A673 (cell line): ENCODE measurements at regions not wholly inside any gene's neighbourhood (a gene's known extent, or its start where the extent isn't known, plus 50 kb on each side); places are given as distances from the start of the nearest gene placed in this dataset.

ENCODE experiments used
- EZH2 ChIP-seq: fragments of 200-600 bp; sonication (generic); IDR thresholded peaks from 2 replicates; pipeline ENCODE4 v1.6.1; 2017; ENCODE audit warnings: borderline replicate concordance, low read depth, mild to moderate bottlenecking, mixed read lengths, antibody characterized with exemption, low read length; ENCODE audit not compliant: poor library complexity, severe bottlenecking
- TF ChIP-seq, protein P1 (sequence below): fragments of 300-800, 200-600 bp; sonication (generic); conservative IDR thresholded peaks from 2 replicates; pipeline ENCODE4 v1.5.1; 2017; ENCODE audit warnings: low read depth, mild to moderate bottlenecking, antibody characterized with exemption, low read length, moderate library complexity, mixed read lengths

DNA sequence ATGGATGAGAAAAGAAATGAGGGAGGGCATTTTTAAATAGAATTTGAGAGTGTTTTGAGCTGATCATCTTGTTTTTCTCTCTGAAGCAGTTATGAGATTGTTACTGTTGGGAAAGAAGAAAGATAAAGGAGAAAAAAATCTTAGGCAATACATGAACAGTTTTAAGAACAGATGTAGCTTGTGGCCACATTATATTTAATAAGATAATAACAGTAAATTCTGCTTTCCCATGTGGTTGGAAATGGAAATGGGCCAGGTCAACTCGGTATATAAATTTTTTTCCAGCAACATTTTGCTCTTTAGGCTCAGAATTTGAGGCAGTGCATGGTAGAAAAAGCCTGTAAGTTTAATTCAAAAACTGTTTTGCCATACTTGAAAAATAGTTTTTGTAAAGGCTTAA lies 118.7 kb downstream of the POSTN start:
- TF ChIP-seq, protein P1, sequence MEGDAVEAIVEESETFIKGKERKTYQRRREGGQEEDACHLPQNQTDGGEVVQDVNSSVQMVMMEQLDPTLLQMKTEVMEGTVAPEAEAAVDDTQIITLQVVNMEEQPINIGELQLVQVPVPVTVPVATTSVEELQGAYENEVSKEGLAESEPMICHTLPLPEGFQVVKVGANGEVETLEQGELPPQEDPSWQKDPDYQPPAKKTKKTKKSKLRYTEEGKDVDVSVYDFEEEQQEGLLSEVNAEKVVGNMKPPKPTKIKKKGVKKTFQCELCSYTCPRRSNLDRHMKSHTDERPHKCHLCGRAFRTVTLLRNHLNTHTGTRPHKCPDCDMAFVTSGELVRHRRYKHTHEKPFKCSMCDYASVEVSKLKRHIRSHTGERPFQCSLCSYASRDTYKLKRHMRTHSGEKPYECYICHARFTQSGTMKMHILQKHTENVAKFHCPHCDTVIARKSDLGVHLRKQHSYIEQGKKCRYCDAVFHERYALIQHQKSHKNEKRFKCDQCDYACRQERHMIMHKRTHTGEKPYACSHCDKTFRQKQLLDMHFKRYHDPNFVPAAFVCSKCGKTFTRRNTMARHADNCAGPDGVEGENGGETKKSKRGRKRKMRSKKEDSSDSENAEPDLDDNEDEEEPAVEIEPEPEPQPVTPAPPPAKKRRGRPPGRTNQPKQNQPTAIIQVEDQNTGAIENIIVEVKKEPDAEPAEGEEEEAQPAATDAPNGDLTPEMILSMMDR = no peak
- TF ChIP-seq EZH2 = no peak
